ENCODE measurements at regions not wholly inside any gene's neighbourhood (a gene's known extent, or its start where the extent isn't known, plus 50 kb on each side); places are given as distances from the start of the nearest gene placed in this dataset.

DNA sequence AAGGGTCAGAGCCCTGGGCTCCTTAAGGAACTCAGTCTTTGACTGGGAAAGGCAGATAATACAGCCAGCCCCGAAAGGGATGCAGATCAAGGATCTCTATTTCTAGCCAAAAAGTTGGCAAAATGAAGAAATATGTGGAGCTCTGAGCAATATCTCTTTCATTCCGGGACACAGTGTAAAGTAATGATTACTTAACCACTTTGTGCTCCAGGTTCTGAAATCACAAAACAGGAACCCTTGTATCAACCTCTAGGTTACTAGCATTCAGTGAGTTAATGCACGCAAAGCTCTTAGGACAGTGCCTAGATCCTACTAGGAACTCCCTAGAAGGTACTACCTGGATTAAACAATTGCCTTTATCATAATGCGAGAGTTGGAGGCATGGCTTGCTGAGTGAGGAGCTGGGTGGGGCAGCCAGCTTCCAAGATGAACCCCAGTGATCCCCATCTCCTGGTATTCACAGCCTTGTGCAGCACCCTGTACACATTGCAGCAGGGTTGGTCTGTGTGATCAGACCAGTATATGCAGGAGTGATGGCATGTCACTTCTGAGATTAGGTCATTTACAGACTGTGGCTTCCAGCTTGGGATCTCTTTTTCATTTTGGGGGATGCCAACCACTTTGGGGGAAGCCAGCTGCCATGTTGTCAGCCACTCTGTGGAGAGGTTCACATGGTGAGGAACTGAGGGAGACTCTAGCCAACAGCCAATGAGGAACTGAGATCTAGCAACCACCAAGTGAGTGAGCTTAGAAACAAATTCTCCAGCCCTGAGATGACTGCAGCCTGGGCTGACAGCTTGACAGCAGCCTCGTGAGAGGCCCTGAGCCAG, 103.1 kb upstream of the SLC44A1 start:
- Histone ChIP-seq H3K4me1 (peaks cover 5% of the 10 kb centered on the region), H3K4me3 (no peak overlapping the region), H3K27me3 (no peaks in the 10 kb centered on the region), H3K36me3 (replicated peaks in 1 of 2; ENCODE audit: insufficient read depth in 1 of 2, low read depth in 2 of 2) (no peaks in the 10 kb centered on the region), H3K9me3 (no peaks in the 10 kb centered on the region), H3K27ac (no peak overlapping the region)
- TF ChIP-seq, protein P1, sequence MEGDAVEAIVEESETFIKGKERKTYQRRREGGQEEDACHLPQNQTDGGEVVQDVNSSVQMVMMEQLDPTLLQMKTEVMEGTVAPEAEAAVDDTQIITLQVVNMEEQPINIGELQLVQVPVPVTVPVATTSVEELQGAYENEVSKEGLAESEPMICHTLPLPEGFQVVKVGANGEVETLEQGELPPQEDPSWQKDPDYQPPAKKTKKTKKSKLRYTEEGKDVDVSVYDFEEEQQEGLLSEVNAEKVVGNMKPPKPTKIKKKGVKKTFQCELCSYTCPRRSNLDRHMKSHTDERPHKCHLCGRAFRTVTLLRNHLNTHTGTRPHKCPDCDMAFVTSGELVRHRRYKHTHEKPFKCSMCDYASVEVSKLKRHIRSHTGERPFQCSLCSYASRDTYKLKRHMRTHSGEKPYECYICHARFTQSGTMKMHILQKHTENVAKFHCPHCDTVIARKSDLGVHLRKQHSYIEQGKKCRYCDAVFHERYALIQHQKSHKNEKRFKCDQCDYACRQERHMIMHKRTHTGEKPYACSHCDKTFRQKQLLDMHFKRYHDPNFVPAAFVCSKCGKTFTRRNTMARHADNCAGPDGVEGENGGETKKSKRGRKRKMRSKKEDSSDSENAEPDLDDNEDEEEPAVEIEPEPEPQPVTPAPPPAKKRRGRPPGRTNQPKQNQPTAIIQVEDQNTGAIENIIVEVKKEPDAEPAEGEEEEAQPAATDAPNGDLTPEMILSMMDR (IDR thresholded peaks at IDR 0.05) = no peak
- TF ChIP-seq POLR2A (IDR thresholded peaks at IDR 0.05) = no peak
- 63 to 85% methylated on average over 4 to 5 of the region's 5 CpGs for WGBS, 2 donors
- DNase-seq (peak in 1 of 4 donors; percentile 22), ATAC-seq (no peak)
- intact Hi-C loops (cut with DNase I) = loop anchor here (10.0 kb wide), 1 partner anchor 57 kb away; no protein-coding TSS in a partner anchor

DNA sequence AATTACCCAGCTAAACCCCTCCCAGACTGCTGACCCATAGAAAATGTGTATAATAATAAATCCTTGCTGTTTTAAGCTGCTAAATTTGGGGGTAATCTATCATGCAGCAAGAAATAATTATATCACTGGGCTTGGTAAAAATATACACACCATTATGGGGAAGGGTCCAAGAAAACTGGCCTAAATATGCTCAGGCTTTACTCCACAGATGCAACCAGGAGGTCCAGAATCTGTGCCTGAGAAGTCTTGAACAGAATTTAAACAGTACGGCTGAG, 102.5 kb upstream of the SLC44A1 start:
- DNase-seq (no peak), ATAC-seq (no peak)
- Histone ChIP-seq H3K9me3 (no peaks in the 10 kb centered on the region), H3K27ac (no peak overlapping the region), H3K36me3 (replicated peaks in 1 of 2; ENCODE audit: insufficient read depth in 1 of 2, low read depth in 2 of 2) (no peaks in the 10 kb centered on the region), H3K4me3 (no peak overlapping the region), H3K27me3 (no peaks in the 10 kb centered on the region), H3K4me1 (peaks cover 5% of the 10 kb centered on the region)
- no peak for TF ChIP-seq POLR2A (IDR thresholded peaks at IDR 0.05)
- TF ChIP-seq, protein P1 (IDR thresholded peaks at IDR 0.05) = no peak
- intact Hi-C loops (cut with DNase I) = loop anchor here (10.0 kb wide), 1 partner anchor 57 kb away; no protein-coding TSS in a partner anchor
- WGBS, 2 donors = 83% methylated on average over 1 of the region's 1 CpG

GRCh38 chr9:105142406-105143135, 101.9 kb upstream of the SLC44A1 start:
- DNase-seq = no peak
- TF ChIP-seq, protein P1 (IDR thresholded peaks at IDR 0.05) = no peak
- TF ChIP-seq POLR2A (IDR thresholded peaks at IDR 0.05) = no peak
- 64 to 71% methylated on average over 8 of the region's 8 CpGs for WGBS, 2 donors
- Histone ChIP-seq H3K9me3 (no peaks in the 10 kb centered on the region), H3K27me3 (no peaks in the 10 kb centered on the region), H3K27ac (no peak overlapping the region), H3K4me1 (peaks cover 5% of the 10 kb centered on the region), H3K36me3 (replicated peaks in 1 of 2; ENCODE audit: insufficient read depth in 1 of 2, low read depth in 2 of 2) (no peaks in the 10 kb centered on the region), H3K4me3 (no peak overlapping the region)
- ATAC-seq = no peak
- intact Hi-C loops (cut with DNase I) = loop anchor here (10.0 kb wide), 1 partner anchor 58 kb away; no protein-coding TSS in a partner anchor

GRCh38 chr9:105143136-105143430, 101.4 kb upstream of the SLC44A1 start:
- Histone ChIP-seq H3K27me3 (no peaks in the 10 kb centered on the region), H3K4me3 (no peak overlapping the region), H3K9me3 (no peaks in the 10 kb centered on the region), H3K27ac (no peak overlapping the region), H3K4me1 (peaks cover 5% of the 10 kb centered on the region), H3K36me3 (replicated peaks in 1 of 2; ENCODE audit: insufficient read depth in 1 of 2, low read depth in 2 of 2) (no peaks in the 10 kb centered on the region)
- no peak for ATAC-seq
- no peak for DNase-seq
- 88 to 96% methylated on average over 6 of the region's 6 CpGs for WGBS, 2 donors
- TF ChIP-seq, protein P1 (IDR thresholded peaks at IDR 0.05) = no peak
- no peak for TF ChIP-seq POLR2A (IDR thresholded peaks at IDR 0.05)
- intact Hi-C loops (cut with DNase I) = loop anchor here (10.0 kb wide), 1 partner anchor 58 kb away; no protein-coding TSS in a partner anchor

Data from body of pancreas (tissue), 4 donors.